A673 (cell line): ENCODE measurements at regions not wholly inside any gene's neighbourhood (a gene's known extent, or its start where the extent isn't known, plus 50 kb on each side); places are given as distances from the start of the nearest gene placed in this dataset.

Experiments used
- EZH2 ChIP-seq: fragments of 200-600 bp; sonication (generic); IDR thresholded peaks from 2 replicates; pipeline ENCODE4 v1.6.1; 2017; ENCODE audit warnings: borderline replicate concordance, low read depth, mild to moderate bottlenecking, mixed read lengths, antibody characterized with exemption, low read length; ENCODE audit not compliant: poor library complexity, severe bottlenecking
- TF ChIP-seq, protein P1 (sequence below): fragments of 300-800, 200-600 bp; sonication (generic); conservative IDR thresholded peaks from 2 replicates; pipeline ENCODE4 v1.5.1; 2017; ENCODE audit warnings: low read depth, mild to moderate bottlenecking, antibody characterized with exemption, low read length, moderate library complexity, mixed read lengths

DNA sequence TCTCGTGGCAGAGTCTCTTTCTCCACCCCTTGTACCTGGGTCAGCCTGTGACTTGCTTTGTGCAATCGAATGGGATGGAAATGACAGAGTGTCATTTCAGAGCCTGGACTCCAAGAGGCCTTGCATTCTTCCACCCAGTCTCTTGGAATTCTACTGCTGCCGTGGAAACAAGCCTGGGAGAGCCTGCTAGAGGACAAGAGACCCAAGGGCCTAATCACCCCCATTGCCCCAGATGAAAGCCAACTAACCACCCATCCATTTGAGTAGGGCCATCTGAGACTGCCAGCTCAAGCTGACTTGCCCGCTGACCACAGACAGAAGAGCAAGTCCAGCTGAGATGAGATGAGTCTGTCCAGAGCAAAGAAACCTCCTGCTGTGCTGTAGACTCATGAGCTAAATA lies 201.6 kb downstream of the PTPRU start:
- TF ChIP-seq, protein P1, sequence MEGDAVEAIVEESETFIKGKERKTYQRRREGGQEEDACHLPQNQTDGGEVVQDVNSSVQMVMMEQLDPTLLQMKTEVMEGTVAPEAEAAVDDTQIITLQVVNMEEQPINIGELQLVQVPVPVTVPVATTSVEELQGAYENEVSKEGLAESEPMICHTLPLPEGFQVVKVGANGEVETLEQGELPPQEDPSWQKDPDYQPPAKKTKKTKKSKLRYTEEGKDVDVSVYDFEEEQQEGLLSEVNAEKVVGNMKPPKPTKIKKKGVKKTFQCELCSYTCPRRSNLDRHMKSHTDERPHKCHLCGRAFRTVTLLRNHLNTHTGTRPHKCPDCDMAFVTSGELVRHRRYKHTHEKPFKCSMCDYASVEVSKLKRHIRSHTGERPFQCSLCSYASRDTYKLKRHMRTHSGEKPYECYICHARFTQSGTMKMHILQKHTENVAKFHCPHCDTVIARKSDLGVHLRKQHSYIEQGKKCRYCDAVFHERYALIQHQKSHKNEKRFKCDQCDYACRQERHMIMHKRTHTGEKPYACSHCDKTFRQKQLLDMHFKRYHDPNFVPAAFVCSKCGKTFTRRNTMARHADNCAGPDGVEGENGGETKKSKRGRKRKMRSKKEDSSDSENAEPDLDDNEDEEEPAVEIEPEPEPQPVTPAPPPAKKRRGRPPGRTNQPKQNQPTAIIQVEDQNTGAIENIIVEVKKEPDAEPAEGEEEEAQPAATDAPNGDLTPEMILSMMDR, result no peak
- no peak for TF ChIP-seq EZH2
